HepG2 (cell line): ENCODE measurements at regions not wholly inside any gene's neighbourhood (a gene's known extent, or its start where the extent isn't known, plus 50 kb on each side); places are given as distances from the start of the nearest gene placed in this dataset.

ENCODE experiments used
- ATAC-seq: fragments of 200-7000 bp; cut with Tn5 transposase; 3 replicates; pipeline ENCODE4 v1.9.1; 2020; ENCODE audit warnings: mild to moderate bottlenecking, moderate library complexity
- BruUV-seq: library from RNA; stranded (reverse); fragments of 400-500 nt; replicated peaks from 2 replicates; lab custom pipeline; 2021; lab: Mats Ljungman, UMichigan
- CTCF ChIA-PET: fragments of 300-600 bp; formaldehyde crosslinking; extraction: SDS; loops from one replicate; lab custom pipeline; 2021; ENCODE audit warnings: low total read pairs, inconsistent platforms, low intra/inter-chr PET ratio; lab: Yijun Ruan, JAX
- POLR2A ChIA-PET: fragments of 350-600 bp; sonication (Branson Sonifier 250); formaldehyde crosslinking; loops from one replicate; lab custom pipeline; 2020; ENCODE audit warnings: antibody characterized with exemption, inconsistent platforms; lab: Yijun Ruan, JAX
- DNase-seq: peaks from one replicate; pipeline ENCODE4 v3.0.0-alpha.2; 2015; ENCODE audit warnings: low spot score
- FAIRE-seq: peaks from 3 replicates; lab custom pipeline; 2011; peaks lifted over from hg19 to GRCh38; lab: Jason Lieb, UNC
- H2AFZ ChIP-seq: one replicate; pipeline ENCODE4 v1.6.1; 2011; ENCODE audit warnings: low read length, inconsistent platforms
- H3K27ac ChIP-seq: fragments of 300-600 bp; 3 replicates; pipeline ENCODE4 v1.8.0; 2011; ENCODE audit warnings: mixed run types, mild to moderate bottlenecking, mixed read lengths, low read length, inconsistent platforms; ENCODE audit not compliant: insufficient read depth; ENCODE audit errors: extremely low read length
- H3K27me3 ChIP-seq, 2 experiments: fragments of 200-600 bp in 1 of 2; 2 replicates in 1 of 2; 3 replicates in 1 of 2; pipeline versions ENCODE4 v1.6.0 to v1.8.0; 2011; ENCODE audit warnings: low read length in 2 of 2, mild to moderate bottlenecking in 2 of 2, moderate library complexity in 2 of 2, inconsistent platforms in 1 of 2; ENCODE audit not compliant: insufficient read depth in 2 of 2, control insufficient read depth in 1 of 2
- H3K36me3 ChIP-seq, 2 experiments: fragments of 200-600 bp in 1 of 2; replicated peaks in 1 of 2; 2 replicates in 1 of 2; 3 replicates in 1 of 2; pipeline versions ENCODE4 v1.5.1 to v1.8.0; 2011; ENCODE audit warnings: low read length in 2 of 2, inconsistent platforms in 1 of 2; ENCODE audit not compliant: insufficient read depth in 2 of 2, control insufficient read depth in 1 of 2
- H3K4me1 ChIP-seq: 2 replicates; pipeline ENCODE4 v1.5.1; 2012; ENCODE audit warnings: low read length, inconsistent platforms; ENCODE audit not compliant: insufficient read depth
- H3K4me2 ChIP-seq: 2 replicates; pipeline ENCODE4 v1.6.0; 2011; ENCODE audit warnings: low read depth, low read length, inconsistent platforms
- H3K4me3 ChIP-seq, 3 experiments: fragments of 200-600 bp in 1 of 3; sonication (generic), shearing (Covaris generic) in 1 of 3; replicated peaks in 1 of 3; 2 replicates each; pipeline ENCODE4 v1.5.1; 2011 to 2016; ENCODE audit warnings: low read length in 3 of 3, inconsistent platforms in 2 of 3, low read depth in 2 of 3, mild to moderate bottlenecking in 2 of 3, control low read depth in 1 of 3, mixed read lengths in 1 of 3; ENCODE audit not compliant: insufficient read depth in 1 of 3
- H3K79me2 ChIP-seq: one replicate; pipeline ENCODE4 v1.6.1; 2011; ENCODE audit warnings: low read length, inconsistent platforms; ENCODE audit not compliant: insufficient read depth
- H3K9ac ChIP-seq: 2 replicates; pipeline ENCODE4 v1.6.0; 2011; ENCODE audit warnings: mild to moderate bottlenecking, low read depth, low read length, inconsistent platforms; ENCODE audit not compliant: insufficient read depth
- H3K9me3 ChIP-seq: 2 replicates; pipeline ENCODE4 v1.5.1; 2012; ENCODE audit warnings: mild to moderate bottlenecking, low read length
- H4K20me1 ChIP-seq: 2 replicates; pipeline ENCODE4 v1.6.0; 2011; ENCODE audit warnings: inconsistent platforms, mild to moderate bottlenecking, low read length, moderate library complexity; ENCODE audit not compliant: insufficient read depth
- MAF1 ChIP-seq: sonication (generic); formaldehyde crosslinking; IDR thresholded peaks from 2 replicates; pipeline ENCODE4 v1.5.0; 2020; ENCODE audit warnings: missing genetic modification reagents, borderline replicate concordance
- NFATC3 ChIP-seq: sonication (generic); formaldehyde crosslinking; IDR thresholded peaks from 2 replicates; pipeline ENCODE4 v1.5.1; 2020; ENCODE audit warnings: mild to moderate bottlenecking, missing genetic modification reagents
- NONO ChIP-seq, 2 experiments: fragments of 450-650 bp in 1 of 2; sonication (generic) in 1 of 2; formaldehyde crosslinking in 1 of 2; IDR thresholded peaks in 1 of 2; conservative IDR thresholded peaks in 1 of 2; 2 replicates each; pipeline versions ENCODE4 v1.6.1 to v1.8.0; 2017 to 2022; ENCODE audit warnings: mild to moderate bottlenecking in 1 of 2, missing genetic modification reagents in 1 of 2, moderate library complexity in 1 of 2
- NR3C1 ChIP-seq: sonication (generic); formaldehyde crosslinking; IDR thresholded peaks from 2 replicates; pipeline ENCODE4 v1.4.0; 2020; ENCODE audit warnings: missing genetic modification reagents
- RXRA ChIP-seq: sonication (generic); formaldehyde crosslinking; IDR thresholded peaks from 2 replicates; pipeline ENCODE4 v1.5.1; 2020; ENCODE audit warnings: missing genetic modification reagents
- ZFAT ChIP-seq: sonication (generic); formaldehyde crosslinking; conservative IDR thresholded peaks from 2 replicates; pipeline ENCODE4 v1.8.1; 2023; ENCODE audit warnings: missing genetic modification reagents, inconsistent platforms
- ZNF138 ChIP-seq: sonication (generic); formaldehyde crosslinking; IDR thresholded peaks from 2 replicates; pipeline ENCODE4 v1.5.0; 2020; ENCODE audit warnings: mild to moderate bottlenecking, low read depth, missing genetic modification reagents
- ZNF205 ChIP-seq: IDR thresholded peaks from 2 replicates; pipeline ENCODE4 v1.6.1; 2018; ENCODE audit warnings: missing biosample characterization, missing genetic modification reagents
- ZNF451 ChIP-seq: sonication (generic); formaldehyde crosslinking; IDR thresholded peaks from 2 replicates; pipeline ENCODE4 v1.5.0; 2020; ENCODE audit warnings: mild to moderate bottlenecking, missing genetic modification reagents
- ZNF552 ChIP-seq: sonication (generic); formaldehyde crosslinking; IDR thresholded peaks from 2 replicates; pipeline ENCODE4 v1.9.0; 2022; ENCODE audit warnings: missing genetic modification reagents, mild to moderate bottlenecking, borderline replicate concordance
- ZNF678 ChIP-seq: sonication (generic); formaldehyde crosslinking; IDR thresholded peaks from 2 replicates; pipeline ENCODE4 v1.4.0; 2020; ENCODE audit warnings: mild to moderate bottlenecking, missing genetic modification reagents
- ZNF724P ChIP-seq: sonication (generic); formaldehyde crosslinking; IDR thresholded peaks from 2 replicates; pipeline ENCODE4 v1.8.0; 2022; ENCODE audit warnings: missing genetic modification reagents, borderline replicate concordance
- WGBS: methylation state at CpG from one replicate; pipeline ENCODE4 v1.1.6; 2017; ENCODE audit warnings: low lambda C conversion rate; 5-methylcytosine and 5-hydroxymethylcytosine counted together
- in situ Hi-C: cut with HindIII; loops from 2 replicates; pipeline ENCODE4 v1.10.0; 2017; ENCODE audit warnings: low pct_unique_long_range_greater_than_20kb; ENCODE audit not compliant: extremely low pct_ligation_motif_present
- intact Hi-C: fragments of 100-400 bp; cut with micrococcal nuclease; formaldehyde crosslinking; loops from one replicate; pipeline ENCODE4 v1.10.0; 2022; ENCODE audit not compliant: unreplicated experiment
- TF ChIP-seq, protein P1 (sequence below): sonication (generic); formaldehyde crosslinking; IDR thresholded peaks from 2 replicates; pipeline ENCODE4 v1.4.0; 2020; ENCODE audit warnings: missing genetic modification reagents, mild to moderate bottlenecking, borderline replicate concordance
- TF ChIP-seq, protein P2 (sequence below): sonication (generic); formaldehyde crosslinking; IDR thresholded peaks from 2 replicates; pipeline ENCODE4 v1.4.0; 2020; ENCODE audit warnings: missing genetic modification reagents

DNA sequence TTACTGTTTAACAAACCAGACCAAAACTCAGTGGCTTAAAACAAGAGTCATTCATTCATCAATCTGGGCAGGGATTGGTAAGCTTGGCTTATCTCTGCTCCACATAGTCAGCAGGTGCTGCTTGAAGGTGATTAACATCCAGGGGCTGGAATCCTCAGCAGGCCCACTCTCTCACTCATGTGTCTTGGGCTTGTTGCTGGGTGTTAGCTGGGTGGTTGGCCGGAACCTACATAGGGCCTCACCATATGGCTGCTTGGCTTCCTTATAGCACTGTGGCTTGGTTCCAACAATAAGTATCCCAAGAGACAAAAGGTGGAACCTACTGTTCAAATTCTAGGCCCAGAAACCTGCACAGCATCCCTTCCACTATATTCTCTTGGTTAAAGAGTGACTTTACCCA, 125.0 kb downstream of the RASGEF1B start (continued):
- TF ChIP-seq RXRA (no peak), ZNF205 (no peak), ZNF678 (CRISPR knock-in tag) (no peak), NR3C1 (CRISPR knock-in tag) (no peak), ZNF724P (CRISPR knock-in tag) (no peak), NONO (IDR thresholded peaks at IDR 0.05) (no peak), NONO (CRISPR knock-in tag; conservative IDR thresholded peaks at IDR 0.05) (no peak), MAF1 (CRISPR knock-in tag) (no peak)
- TF ChIP-seq, protein P1, sequence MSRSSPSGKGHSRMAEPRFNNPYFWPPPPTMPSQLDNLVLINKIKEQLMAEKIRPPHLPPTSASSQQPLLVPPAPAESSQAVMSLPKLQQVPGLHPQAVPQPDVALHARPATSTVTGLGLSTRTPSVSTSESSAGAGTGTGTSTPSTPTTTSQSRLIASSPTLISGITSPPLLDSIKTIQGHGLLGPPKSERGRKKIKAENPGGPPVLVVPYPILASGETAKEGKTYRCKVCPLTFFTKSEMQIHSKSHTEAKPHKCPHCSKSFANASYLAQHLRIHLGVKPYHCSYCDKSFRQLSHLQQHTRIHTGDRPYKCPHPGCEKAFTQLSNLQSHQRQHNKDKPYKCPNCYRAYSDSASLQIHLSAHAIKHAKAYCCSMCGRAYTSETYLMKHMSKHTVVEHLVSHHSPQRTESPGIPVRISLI (CRISPR knock-in tag) = no peak

DNA sequence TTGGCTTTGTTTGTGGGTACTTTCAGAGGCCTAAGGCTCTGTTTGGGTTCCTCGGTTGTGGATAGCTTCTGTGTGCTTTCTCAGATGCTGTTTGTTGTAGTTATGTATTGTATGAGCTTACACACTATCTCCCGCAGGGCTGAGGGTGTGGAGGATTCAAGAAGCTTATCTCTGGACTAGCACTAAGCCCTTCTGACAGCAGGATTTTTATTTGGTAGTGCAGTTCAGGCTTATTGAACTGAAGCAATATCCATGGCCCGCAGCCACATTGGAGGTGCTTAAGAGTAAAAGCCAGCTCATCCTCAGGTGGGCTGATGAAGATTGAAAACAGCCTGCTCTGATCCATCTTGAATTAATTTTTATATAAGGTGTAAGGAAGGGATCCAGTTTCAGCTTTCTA, 128.2 kb downstream of the RASGEF1B start:
- ATAC-seq (no peak), DNase-seq (no peak), FAIRE-seq (no peak)
- H3K9ac ChIP-seq = no peak overlapping the region
- no peaks in the 10 kb centered on the region for H3K9me3 ChIP-seq
- H3K27ac ChIP-seq = no peak overlapping the region
- no peaks in the 10 kb centered on the region for H3K4me1 ChIP-seq
- no peaks in the 10 kb centered on the region for H3K79me2 ChIP-seq
- no peak overlapping the region for H3K4me2 ChIP-seq
- POLR2A ChIA-PET = no interaction called here
- no peaks in the 10 kb centered on the region for H4K20me1 ChIP-seq
- BruUV-seq = no TSS peak
- H3K4me3 ChIP-seq = no peak overlapping the region
- no peaks in the 10 kb centered on the region for H3K27me3 ChIP-seq
- no peaks in the 10 kb centered on the region for H3K36me3 ChIP-seq
- CTCF ChIA-PET = no interaction called here
- intact Hi-C loops (no loop called here), in situ Hi-C loops (no loop called here)
- WGBS = 0% methylated on average over 3 of the region's 3 CpGs
- no peak overlapping the region for H2AFZ ChIP-seq
- TF ChIP-seq ZNF552 (CRISPR knock-in tag) (no peak), ZFAT (CRISPR knock-in tag) (no peak), ZNF451 (no peak), NFATC3 (no peak), ZNF138 (CRISPR knock-in tag) (no peak)
- TF ChIP-seq, protein P2, sequence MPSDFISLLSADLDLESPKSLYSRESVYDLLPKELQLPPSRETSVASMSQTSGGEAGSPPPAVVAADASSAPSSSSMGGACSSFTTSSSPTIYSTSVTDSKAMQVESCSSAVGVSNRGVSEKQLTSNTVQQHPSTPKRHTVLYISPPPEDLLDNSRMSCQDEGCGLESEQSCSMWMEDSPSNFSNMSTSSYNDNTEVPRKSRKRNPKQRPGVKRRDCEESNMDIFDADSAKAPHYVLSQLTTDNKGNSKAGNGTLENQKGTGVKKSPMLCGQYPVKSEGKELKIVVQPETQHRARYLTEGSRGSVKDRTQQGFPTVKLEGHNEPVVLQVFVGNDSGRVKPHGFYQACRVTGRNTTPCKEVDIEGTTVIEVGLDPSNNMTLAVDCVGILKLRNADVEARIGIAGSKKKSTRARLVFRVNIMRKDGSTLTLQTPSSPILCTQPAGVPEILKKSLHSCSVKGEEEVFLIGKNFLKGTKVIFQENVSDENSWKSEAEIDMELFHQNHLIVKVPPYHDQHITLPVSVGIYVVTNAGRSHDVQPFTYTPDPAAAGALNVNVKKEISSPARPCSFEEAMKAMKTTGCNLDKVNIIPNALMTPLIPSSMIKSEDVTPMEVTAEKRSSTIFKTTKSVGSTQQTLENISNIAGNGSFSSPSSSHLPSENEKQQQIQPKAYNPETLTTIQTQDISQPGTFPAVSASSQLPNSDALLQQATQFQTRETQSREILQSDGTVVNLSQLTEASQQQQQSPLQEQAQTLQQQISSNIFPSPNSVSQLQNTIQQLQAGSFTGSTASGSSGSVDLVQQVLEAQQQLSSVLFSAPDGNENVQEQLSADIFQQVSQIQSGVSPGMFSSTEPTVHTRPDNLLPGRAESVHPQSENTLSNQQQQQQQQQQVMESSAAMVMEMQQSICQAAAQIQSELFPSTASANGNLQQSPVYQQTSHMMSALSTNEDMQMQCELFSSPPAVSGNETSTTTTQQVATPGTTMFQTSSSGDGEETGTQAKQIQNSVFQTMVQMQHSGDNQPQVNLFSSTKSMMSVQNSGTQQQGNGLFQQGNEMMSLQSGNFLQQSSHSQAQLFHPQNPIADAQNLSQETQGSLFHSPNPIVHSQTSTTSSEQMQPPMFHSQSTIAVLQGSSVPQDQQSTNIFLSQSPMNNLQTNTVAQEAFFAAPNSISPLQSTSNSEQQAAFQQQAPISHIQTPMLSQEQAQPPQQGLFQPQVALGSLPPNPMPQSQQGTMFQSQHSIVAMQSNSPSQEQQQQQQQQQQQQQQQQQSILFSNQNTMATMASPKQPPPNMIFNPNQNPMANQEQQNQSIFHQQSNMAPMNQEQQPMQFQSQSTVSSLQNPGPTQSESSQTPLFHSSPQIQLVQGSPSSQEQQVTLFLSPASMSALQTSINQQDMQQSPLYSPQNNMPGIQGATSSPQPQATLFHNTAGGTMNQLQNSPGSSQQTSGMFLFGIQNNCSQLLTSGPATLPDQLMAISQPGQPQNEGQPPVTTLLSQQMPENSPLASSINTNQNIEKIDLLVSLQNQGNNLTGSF (CRISPR knock-in tag) = no peak
- TF ChIP-seq, all 625 proteins: peak for 0
